H9 (cell line): ENCODE measurements at regions not wholly inside any gene's neighbourhood (a gene's known extent, or its start where the extent isn't known, plus 50 kb on each side); places are given as distances from the start of the nearest gene placed in this dataset.

Source experiments
- DNase-seq: peaks from one replicate; pipeline ENCODE4 v3.0.0-alpha.2; 2017
- H2AFZ ChIP-seq: one replicate; pipeline ENCODE4 v1.6.1; 2013; ENCODE audit warnings: mild to moderate bottlenecking, low read length, control low read depth, moderate library complexity
- H2AK5ac ChIP-seq: 2 replicates; pipeline ENCODE4 v1.6.1; 2013; ENCODE audit warnings: low read length, control low read depth, mixed read lengths; ENCODE audit not compliant: insufficient read length
- H2BK120ac ChIP-seq: one replicate; pipeline ENCODE4 v1.6.1; 2013; ENCODE audit warnings: low read depth, mild to moderate bottlenecking, low read length, control low read depth, inconsistent platforms; ENCODE audit not compliant: poor library complexity, severe bottlenecking
- H2BK12ac ChIP-seq: 2 replicates; pipeline ENCODE4 v1.6.1; 2013; ENCODE audit warnings: low read length, control low read depth, mixed read lengths, low read depth; ENCODE audit not compliant: insufficient read length
- H2BK15ac ChIP-seq: 2 replicates; pipeline ENCODE4 v1.6.1; 2013; ENCODE audit warnings: low read depth, low read length, control low read depth
- H2BK20ac ChIP-seq: one replicate; pipeline ENCODE4 v1.6.1; 2013; ENCODE audit warnings: low read depth, mild to moderate bottlenecking, low read length, control low read depth, inconsistent platforms; ENCODE audit not compliant: poor library complexity, severe bottlenecking
- H2BK5ac ChIP-seq: 2 replicates; pipeline ENCODE4 v1.6.1; 2013; ENCODE audit warnings: low read length, control low read depth, mixed read lengths; ENCODE audit not compliant: insufficient read length
- H3K14ac ChIP-seq: 2 replicates; pipeline ENCODE4 v1.6.1; 2013; ENCODE audit warnings: low read length, control low read depth; ENCODE audit not compliant: insufficient read depth
- H3K18ac ChIP-seq: 2 replicates; pipeline ENCODE4 v1.6.1; 2013; ENCODE audit warnings: low read depth, mild to moderate bottlenecking, mixed read lengths, low read length, control low read depth; ENCODE audit not compliant: insufficient read length
- H3K23ac ChIP-seq: 2 replicates; pipeline ENCODE4 v1.6.1; 2013; ENCODE audit warnings: low read length, control low read depth, mixed read lengths, low read depth; ENCODE audit not compliant: insufficient read length
- H3K23me2 ChIP-seq: 2 replicates; pipeline ENCODE4 v1.6.1; 2013; ENCODE audit warnings: low read depth, mild to moderate bottlenecking, mixed read lengths, low read length, control low read depth; ENCODE audit not compliant: insufficient read length, poor library complexity, severe bottlenecking
- H3K27ac ChIP-seq: 2 replicates; pipeline ENCODE4 v1.5.1; 2013; ENCODE audit warnings: low read length, control low read depth, mixed read lengths, low read depth; ENCODE audit not compliant: insufficient read length
- H3K27me3 ChIP-seq: 2 replicates; pipeline ENCODE4 v1.6.1; 2013; ENCODE audit warnings: low read length, control low read depth, inconsistent platforms; ENCODE audit not compliant: insufficient read depth
- H3K4ac ChIP-seq: 2 replicates; pipeline ENCODE4 v1.6.1; 2013; ENCODE audit warnings: low read depth, mild to moderate bottlenecking, control low read depth, inconsistent platforms, low read length, moderate library complexity
- H3K4me1 ChIP-seq: 2 replicates; pipeline ENCODE4 v1.6.1; 2013; ENCODE audit warnings: low read length, control low read depth, inconsistent platforms; ENCODE audit not compliant: insufficient read depth
- H3K4me2 ChIP-seq: 2 replicates; pipeline ENCODE4 v1.6.1; 2013; ENCODE audit warnings: low read length, control low read depth, mixed read lengths; ENCODE audit not compliant: insufficient read length, insufficient read depth
- H3K56ac ChIP-seq: 2 replicates; pipeline ENCODE4 v1.6.1; 2013; ENCODE audit warnings: low read depth, mild to moderate bottlenecking, mixed read lengths, low read length, control low read depth; ENCODE audit not compliant: insufficient read length
- H3K79me1 ChIP-seq: 2 replicates; pipeline ENCODE4 v1.6.1; 2013; ENCODE audit warnings: low read depth, mild to moderate bottlenecking, moderate library complexity, low read length, control low read depth, inconsistent platforms; ENCODE audit not compliant: insufficient read depth, poor library complexity, severe bottlenecking
- H3K79me2 ChIP-seq: 2 replicates; pipeline ENCODE4 v1.6.1; 2013; ENCODE audit warnings: low read length, control low read depth, inconsistent platforms; ENCODE audit not compliant: insufficient read depth
- H3K9ac ChIP-seq: 2 replicates; pipeline ENCODE4 v1.6.1; 2013; ENCODE audit warnings: low read length, control low read depth, mixed read lengths; ENCODE audit not compliant: insufficient read length; ENCODE audit errors: extremely low read depth
- H3K9me3 ChIP-seq: one replicate; pipeline ENCODE4 v1.6.1; 2013; ENCODE audit warnings: low read depth, low read length, inconsistent platforms; ENCODE audit not compliant: control insufficient read depth
- H3T11ph ChIP-seq: one replicate; pipeline ENCODE4 v1.6.1; 2013; ENCODE audit warnings: mild to moderate bottlenecking, low read length, control low read depth, inconsistent platforms
- H4K20me1 ChIP-seq: one replicate; pipeline ENCODE4 v1.6.1; 2013; ENCODE audit not compliant: control insufficient read depth, insufficient read length, insufficient read depth
- H4K5ac ChIP-seq: 2 replicates; pipeline ENCODE4 v1.6.1; 2013; ENCODE audit warnings: low read depth, mild to moderate bottlenecking, mixed read lengths, low read length, control low read depth; ENCODE audit not compliant: insufficient read length
- H4K8ac ChIP-seq: replicated peaks from 2 replicates; pipeline ENCODE4 v1.6.1; 2013; ENCODE audit warnings: low read length, control low read depth, mixed read lengths, low read depth; ENCODE audit not compliant: insufficient read length
- H4K91ac ChIP-seq: 2 replicates; pipeline ENCODE4 v1.6.1; 2013; ENCODE audit warnings: low read depth, mild to moderate bottlenecking, moderate library complexity, mixed read lengths, low read length, control low read depth; ENCODE audit not compliant: insufficient read length
- H3K27ac Mint-ChIP-seq, 3 experiments: 2 replicates in 2 of 3; 3 replicates in 1 of 3; pipeline ENCODE4 v1.8.0; 2020 to 2021; ENCODE audit warnings: mixed read lengths in 3 of 3, mild to moderate bottlenecking in 1 of 3, moderate library complexity in 1 of 3
- H3K27me3 Mint-ChIP-seq: 2 replicates; pipeline ENCODE4 v1.8.0; 2021; ENCODE audit warnings: low read depth, mild to moderate bottlenecking, moderate library complexity, mixed read lengths
- H3K36me3 Mint-ChIP-seq, 3 experiments: 2 replicates in 2 of 3; 3 replicates in 1 of 3; pipeline ENCODE4 v1.8.0; 2020 to 2021; ENCODE audit warnings: low read depth in 3 of 3, mixed read lengths in 3 of 3; ENCODE audit not compliant: insufficient read depth in 1 of 3
- H3K4me1 Mint-ChIP-seq, 2 experiments: 2 replicates each; pipeline ENCODE4 v1.8.0; 2020; ENCODE audit warnings: mixed read lengths in 2 of 2
- H3K4me3 Mint-ChIP-seq, 2 experiments: 2 replicates in 1 of 2; 3 replicates in 1 of 2; pipeline ENCODE4 v1.8.0; 2020 to 2021; ENCODE audit warnings: mild to moderate bottlenecking in 2 of 2, mixed read lengths in 2 of 2, moderate library complexity in 1 of 2
- H3K9me3 Mint-ChIP-seq, 2 experiments: 2 replicates in 1 of 2; 3 replicates in 1 of 2; pipeline ENCODE4 v1.8.0; 2020; ENCODE audit warnings: mild to moderate bottlenecking in 2 of 2, mixed read lengths in 2 of 2, moderate library complexity in 1 of 2
- WGBS: extraction: QIAGEN DNeasy Blood & Tissue Kit; methylation state at CpG from one replicate; pipeline ENCODE4 v1.1.7; 2013; ENCODE audit warnings: missing lambda C conversion rate, low lambda C conversion rate, mixed read lengths; ENCODE audit not compliant: insufficient read length; ENCODE audit errors: extremely low coverage; 5-methylcytosine and 5-hydroxymethylcytosine counted together
- TF ChIP-seq, protein P1 (sequence below): fragments of 200-600 bp; sonication (generic); conservative IDR thresholded peaks from 3 replicates; pipeline ENCODE4 v1.8.0; 2021; ENCODE audit warnings: antibody characterized with exemption, mild to moderate bottlenecking

DNA sequence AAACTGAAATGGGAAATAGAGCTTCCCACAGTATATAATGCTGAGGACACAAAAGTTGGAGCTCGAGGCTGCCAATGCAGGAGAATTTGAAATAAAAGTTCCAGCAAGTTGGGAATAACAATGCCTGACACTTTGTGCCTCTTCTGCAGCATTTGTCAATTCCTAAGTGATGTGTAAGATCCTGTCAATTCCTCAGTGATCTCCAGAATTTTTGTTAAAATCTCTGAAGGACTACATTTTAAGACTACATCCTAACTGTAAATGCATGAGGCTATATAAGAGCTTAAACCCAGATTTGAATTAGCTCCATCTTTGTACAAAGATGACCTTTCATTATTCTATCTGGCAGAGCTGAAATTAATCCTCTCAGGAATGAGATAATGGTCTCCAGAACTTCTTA, 208.2 kb downstream of the COL12A1 start:
- Histone ChIP-seq H3K79me2 (no peaks in the 10 kb centered on the region), H2AK5ac (no peak overlapping the region), H2BK5ac (no peak overlapping the region), H2AFZ (no peak overlapping the region), H4K20me1 (no peaks in the 10 kb centered on the region), H3K18ac (no peak overlapping the region), H3K56ac (no peak overlapping the region), H3K4me1 (peaks cover 2% of the 10 kb centered on the region; the same call in 1 of the 2 replicates), H3K14ac (no peak overlapping the region), H2BK12ac (no peak overlapping the region), H3K9ac (no peak overlapping the region), H3K23me2 (no peaks in the 10 kb centered on the region), H4K8ac (no peak overlapping the region), H3K27me3 (no peaks in the 10 kb centered on the region), H2BK120ac (no peak overlapping the region), H4K5ac (no peak overlapping the region), H3T11ph (no peak overlapping the region), H3K4me2 (no peak overlapping the region), H3K27ac (no peak overlapping the region), H3K79me1 (no peaks in the 10 kb centered on the region), H3K9me3 (no peaks in the 10 kb centered on the region), H3K23ac (no peak overlapping the region), H4K91ac (no peak overlapping the region), H2BK20ac (no peak overlapping the region), H2BK15ac (no peak overlapping the region), H3K4ac (no peak overlapping the region)
- H3K27me3 Mint-ChIP-seq = no peaks in the 10 kb centered on the region
- TF ChIP-seq, protein P1, sequence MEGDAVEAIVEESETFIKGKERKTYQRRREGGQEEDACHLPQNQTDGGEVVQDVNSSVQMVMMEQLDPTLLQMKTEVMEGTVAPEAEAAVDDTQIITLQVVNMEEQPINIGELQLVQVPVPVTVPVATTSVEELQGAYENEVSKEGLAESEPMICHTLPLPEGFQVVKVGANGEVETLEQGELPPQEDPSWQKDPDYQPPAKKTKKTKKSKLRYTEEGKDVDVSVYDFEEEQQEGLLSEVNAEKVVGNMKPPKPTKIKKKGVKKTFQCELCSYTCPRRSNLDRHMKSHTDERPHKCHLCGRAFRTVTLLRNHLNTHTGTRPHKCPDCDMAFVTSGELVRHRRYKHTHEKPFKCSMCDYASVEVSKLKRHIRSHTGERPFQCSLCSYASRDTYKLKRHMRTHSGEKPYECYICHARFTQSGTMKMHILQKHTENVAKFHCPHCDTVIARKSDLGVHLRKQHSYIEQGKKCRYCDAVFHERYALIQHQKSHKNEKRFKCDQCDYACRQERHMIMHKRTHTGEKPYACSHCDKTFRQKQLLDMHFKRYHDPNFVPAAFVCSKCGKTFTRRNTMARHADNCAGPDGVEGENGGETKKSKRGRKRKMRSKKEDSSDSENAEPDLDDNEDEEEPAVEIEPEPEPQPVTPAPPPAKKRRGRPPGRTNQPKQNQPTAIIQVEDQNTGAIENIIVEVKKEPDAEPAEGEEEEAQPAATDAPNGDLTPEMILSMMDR = no peak
- peaks cover 9 to 11% of the 10 kb centered on the region in 2 experiments for H3K4me1 Mint-ChIP-seq
- no peak overlapping the region for H3K27ac Mint-ChIP-seq
- WGBS = no CpG with 5 or more reads among the region's 1 CpG
- no peak for DNase-seq
- H3K4me3 Mint-ChIP-seq = no peak overlapping the region
- H3K36me3 Mint-ChIP-seq = no peaks in the 10 kb centered on the region
- peaks cover 0 to 6% of the 10 kb centered on the region in 2 experiments; a peak in 2 of 5 replicates for H3K9me3 Mint-ChIP-seq
